DND-41 (cell line): ENCODE measurements at regions not wholly inside any gene's neighbourhood (a gene's known extent, or its start where the extent isn't known, plus 50 kb on each side); places are given as distances from the start of the nearest gene placed in this dataset.

ENCODE experiments used
- CTCF ChIP-seq: IDR thresholded peaks from 2 replicates; pipeline ENCODE4 v1.5.1; 2012; ENCODE audit warnings: borderline replicate concordance, low read length, moderate library complexity, mild to moderate bottlenecking; ENCODE audit not compliant: poor library complexity, severe bottlenecking; ENCODE audit errors: extremely low read depth
- EZH2 ChIP-seq: IDR thresholded peaks from 3 replicates; pipeline ENCODE4 v1.6.1; 2012; ENCODE audit warnings: borderline replicate concordance, low read depth, mild to moderate bottlenecking, moderate library complexity, low read length, inconsistent platforms; ENCODE audit not compliant: severe bottlenecking

- TF ChIP-seq CTCF: no peak
- TF ChIP-seq EZH2: no peak
These were observed 999.6 kb downstream of the BRD1 start for GRCh38 chr22:48827904-48828555.
